ENCODE measurements at regions not wholly inside any gene's neighbourhood (a gene's known extent, or its start where the extent isn't known, plus 50 kb on each side); places are given as distances from the start of the nearest gene placed in this dataset.

DNA sequence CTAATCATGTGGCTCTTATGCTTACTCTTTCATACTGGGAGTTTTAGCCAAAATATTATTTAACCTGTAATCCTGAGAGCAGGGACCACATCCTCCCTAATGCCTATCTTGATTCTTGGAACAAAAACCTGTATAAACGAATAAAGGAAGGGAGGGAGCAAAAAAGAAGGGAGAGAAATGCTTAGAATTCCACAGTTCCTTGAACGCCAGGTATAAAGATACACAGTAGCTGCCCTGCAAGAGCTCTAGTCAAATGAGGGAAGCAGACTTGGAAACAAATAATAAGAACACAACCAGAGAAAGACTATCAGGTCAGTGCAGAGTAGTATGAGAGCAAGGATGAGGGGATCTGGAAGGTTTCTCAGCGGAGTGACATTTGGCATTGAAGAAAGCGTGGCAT lies 116.3 kb downstream of the SLC30A10 start:
- H3K27me3 ChIP-seq (ENCODE audit: control insufficient read depth, extremely low read depth, insufficient read depth, low read length) = peaks cover 7% of the 10 kb centered on the region
- TF ChIP-seq EZH2 (IDR thresholded peaks at IDR 0.05; ENCODE audit: low read length) = no peak
- TF ChIP-seq, protein P1, sequence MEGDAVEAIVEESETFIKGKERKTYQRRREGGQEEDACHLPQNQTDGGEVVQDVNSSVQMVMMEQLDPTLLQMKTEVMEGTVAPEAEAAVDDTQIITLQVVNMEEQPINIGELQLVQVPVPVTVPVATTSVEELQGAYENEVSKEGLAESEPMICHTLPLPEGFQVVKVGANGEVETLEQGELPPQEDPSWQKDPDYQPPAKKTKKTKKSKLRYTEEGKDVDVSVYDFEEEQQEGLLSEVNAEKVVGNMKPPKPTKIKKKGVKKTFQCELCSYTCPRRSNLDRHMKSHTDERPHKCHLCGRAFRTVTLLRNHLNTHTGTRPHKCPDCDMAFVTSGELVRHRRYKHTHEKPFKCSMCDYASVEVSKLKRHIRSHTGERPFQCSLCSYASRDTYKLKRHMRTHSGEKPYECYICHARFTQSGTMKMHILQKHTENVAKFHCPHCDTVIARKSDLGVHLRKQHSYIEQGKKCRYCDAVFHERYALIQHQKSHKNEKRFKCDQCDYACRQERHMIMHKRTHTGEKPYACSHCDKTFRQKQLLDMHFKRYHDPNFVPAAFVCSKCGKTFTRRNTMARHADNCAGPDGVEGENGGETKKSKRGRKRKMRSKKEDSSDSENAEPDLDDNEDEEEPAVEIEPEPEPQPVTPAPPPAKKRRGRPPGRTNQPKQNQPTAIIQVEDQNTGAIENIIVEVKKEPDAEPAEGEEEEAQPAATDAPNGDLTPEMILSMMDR (optimal IDR thresholded peaks at IDR 0.05 in 1 of 3, IDR thresholded peaks at IDR 0.05 in 1 of 3, conservative IDR thresholded peaks at IDR 0.05 in 1 of 3; ENCODE audit: extremely low read depth in 1 of 3, insufficient read depth in 2 of 3, low read length in 3 of 3) = no peak
- DNase-seq (ENCODE audit: low read depth, low spot score) (no peak), FAIRE-seq (no peak)
- H3K79me2 ChIP-seq (ENCODE audit: control insufficient read depth, insufficient read depth, low read length) = no peaks in the 10 kb centered on the region
- H3K9me1 ChIP-seq (ENCODE audit: control insufficient read depth, extremely low read depth, insufficient read depth, low read length) = no peaks in the 10 kb centered on the region
- dilution Hi-C loops (cut with MboI; ENCODE audit: extremely low pct_ligation_motif_present, low sequenced_read_pairs) = no loop called here
- no peak overlapping the region for H3K4me2 ChIP-seq (ENCODE audit: control insufficient read depth, extremely low read depth, insufficient read depth, low read depth, low read length)
- no peaks in the 10 kb centered on the region for H3K4me1 ChIP-seq (ENCODE audit: control insufficient read depth, extremely low read depth, insufficient read depth, low read length)
- H2AFZ ChIP-seq (ENCODE audit: control insufficient read depth, low read length) = no peak overlapping the region
- H3K36me3 ChIP-seq (ENCODE audit: control insufficient read depth in 2 of 2, extremely low read depth in 1 of 2, insufficient read depth in 2 of 2, low read length in 2 of 2) = no peaks in the 10 kb centered on the region
- H3K9me3 ChIP-seq (ENCODE audit: control insufficient read depth, low read depth, low read length) = no peaks in the 10 kb centered on the region
- no peak overlapping the region for H3K4me3 ChIP-seq (ENCODE audit: control insufficient read depth in 2 of 3, extremely low read depth in 1 of 3, insufficient read depth in 2 of 3, low read depth in 1 of 3, low read length in 3 of 3)
- no peak overlapping the region for H3K9ac ChIP-seq (ENCODE audit: control insufficient read depth, extremely low read depth, insufficient read depth, low read length)
- H3K27ac ChIP-seq (ENCODE audit: control insufficient read depth, insufficient read depth, low read length) = no peak overlapping the region
- H4K20me1 ChIP-seq (ENCODE audit: control insufficient read depth, extremely low read depth, insufficient read depth, low read length) = no peaks in the 10 kb centered on the region

DNA sequence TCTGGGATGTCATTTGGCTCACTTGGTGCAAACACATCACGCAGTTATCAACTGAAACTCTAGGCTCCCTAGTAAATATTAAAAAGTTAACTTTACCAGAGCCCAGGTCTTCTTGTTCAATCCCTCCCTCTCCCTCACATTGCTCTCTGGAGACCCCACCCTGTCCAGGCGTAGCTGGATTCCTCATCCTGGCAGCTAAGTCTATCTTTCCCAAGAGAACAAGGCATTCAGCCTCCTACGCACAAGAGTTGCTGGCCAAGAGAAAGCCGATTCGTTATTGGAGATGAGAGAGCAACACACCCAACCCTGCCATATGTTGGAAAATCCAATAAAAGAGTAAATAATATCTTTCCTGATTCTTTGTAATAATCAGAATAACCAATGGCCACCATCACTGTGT lies 117.9 kb downstream of the SLC30A10 start:
- Histone ChIP-seq H3K4me3 (ENCODE audit: control insufficient read depth in 2 of 3, extremely low read depth in 1 of 3, insufficient read depth in 2 of 3, low read depth in 1 of 3, low read length in 3 of 3) (no peak overlapping the region), H3K27ac (ENCODE audit: control insufficient read depth, insufficient read depth, low read length) (no peak overlapping the region), H3K4me1 (ENCODE audit: control insufficient read depth, extremely low read depth, insufficient read depth, low read length) (no peaks in the 10 kb centered on the region), H3K36me3 (ENCODE audit: control insufficient read depth in 2 of 2, extremely low read depth in 1 of 2, insufficient read depth in 2 of 2, low read length in 2 of 2) (no peaks in the 10 kb centered on the region), H3K9me1 (ENCODE audit: control insufficient read depth, extremely low read depth, insufficient read depth, low read length) (no peaks in the 10 kb centered on the region), H2AFZ (ENCODE audit: control insufficient read depth, low read length) (no peak overlapping the region), H3K9ac (ENCODE audit: control insufficient read depth, extremely low read depth, insufficient read depth, low read length) (no peak overlapping the region), H3K4me2 (ENCODE audit: control insufficient read depth, extremely low read depth, insufficient read depth, low read depth, low read length) (no peak overlapping the region), H3K27me3 (ENCODE audit: control insufficient read depth, extremely low read depth, insufficient read depth, low read length) (peaks cover 3% of the 10 kb centered on the region), H3K79me2 (ENCODE audit: control insufficient read depth, insufficient read depth, low read length) (no peaks in the 10 kb centered on the region), H4K20me1 (ENCODE audit: control insufficient read depth, extremely low read depth, insufficient read depth, low read length) (no peaks in the 10 kb centered on the region), H3K9me3 (ENCODE audit: control insufficient read depth, low read depth, low read length) (no peaks in the 10 kb centered on the region)
- FAIRE-seq = no peak
- DNase-seq (ENCODE audit: low read depth, low spot score) = no peak
- dilution Hi-C loops (cut with MboI; ENCODE audit: extremely low pct_ligation_motif_present, low sequenced_read_pairs) = no loop called here
- TF ChIP-seq, protein P1 (optimal IDR thresholded peaks at IDR 0.05 in 1 of 3, IDR thresholded peaks at IDR 0.05 in 1 of 3, conservative IDR thresholded peaks at IDR 0.05 in 1 of 3; ENCODE audit: extremely low read depth in 1 of 3, insufficient read depth in 2 of 3, low read length in 3 of 3) = no peak
- TF ChIP-seq EZH2 (IDR thresholded peaks at IDR 0.05; ENCODE audit: low read length) = no peak
